Muscle of leg (tissue), 3 donors: ENCODE measurements at regions not wholly inside any gene's neighbourhood (a gene's known extent, or its start where the extent isn't known, plus 50 kb on each side); places are given as distances from the start of the nearest gene placed in this dataset.
"Not testable (repeated sequence)": the region's sequence is repeated elsewhere in the genome, so short reads cannot be mapped to it uniquely, and the experiment has no call there.

ENCODE experiments used
- DNase-seq: peaks from one replicate; pipeline ENCODE4 v3.0.0; 2013
- H3K27ac ChIP-seq: one replicate; pipeline ENCODE4 v1.5.1; 2013; ENCODE audit warnings: mild to moderate bottlenecking, low read length, control low read depth
- H3K27me3 ChIP-seq: one replicate; pipeline ENCODE4 v1.6.1; 2013; ENCODE audit warnings: low read length; ENCODE audit not compliant: control insufficient read depth, insufficient read depth
- H3K36me3 ChIP-seq: one replicate; pipeline ENCODE4 v1.6.1; 2013; ENCODE audit warnings: low read length; ENCODE audit not compliant: control insufficient read depth, insufficient read depth
- H3K4me1 ChIP-seq: one replicate; pipeline ENCODE4 v1.6.1; 2013; ENCODE audit warnings: low read length; ENCODE audit not compliant: control insufficient read depth, insufficient read depth
- H3K4me3 ChIP-seq: one replicate; pipeline ENCODE4 v1.5.1; 2013; ENCODE audit warnings: low read length, control low read depth
- H3K9me3 ChIP-seq: replicated peaks from 2 replicates; pipeline ENCODE4 v1.6.1; 2013; ENCODE audit warnings: low read depth, low read length; ENCODE audit not compliant: control insufficient read depth
- WGBS: methylation state at CpG from one replicate; pipeline ENCODE4 v1.1.5; 2013; ENCODE audit warnings: missing lambda C conversion rate; ENCODE audit not compliant: insufficient coverage; 5-methylcytosine and 5-hydroxymethylcytosine counted together

DNA sequence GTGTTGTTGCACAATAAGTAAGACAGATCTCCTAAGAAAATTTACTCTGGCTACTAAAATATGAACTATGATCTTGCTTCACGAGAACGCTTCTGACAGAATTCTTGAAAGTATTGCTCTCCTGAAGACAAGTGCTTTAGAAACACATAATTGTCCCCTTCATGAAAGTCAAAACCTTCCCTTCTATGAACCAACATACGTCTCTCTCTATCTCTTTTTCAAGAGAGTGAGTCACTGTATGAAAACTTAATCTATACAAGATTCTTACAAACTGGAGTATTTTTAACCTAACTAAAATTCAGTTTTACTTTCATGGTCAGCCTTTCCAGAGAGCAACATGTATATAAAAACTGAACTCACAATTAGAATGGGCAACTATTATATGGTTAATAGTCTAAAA lies 688.0 kb upstream of the CTNND2 start:
- no peaks in the 10 kb centered on the region for H3K9me3 ChIP-seq
- no peak overlapping the region for H3K4me3 ChIP-seq
- no peaks in the 10 kb centered on the region for H3K4me1 ChIP-seq
- no peak overlapping the region for H3K27ac ChIP-seq
- WGBS, result no CpG with 5 or more reads among the region's 3 CpGs
- no peak for DNase-seq
- H3K36me3 ChIP-seq, result no peaks in the 10 kb centered on the region
- no peaks in the 10 kb centered on the region for H3K27me3 ChIP-seq

DNA sequence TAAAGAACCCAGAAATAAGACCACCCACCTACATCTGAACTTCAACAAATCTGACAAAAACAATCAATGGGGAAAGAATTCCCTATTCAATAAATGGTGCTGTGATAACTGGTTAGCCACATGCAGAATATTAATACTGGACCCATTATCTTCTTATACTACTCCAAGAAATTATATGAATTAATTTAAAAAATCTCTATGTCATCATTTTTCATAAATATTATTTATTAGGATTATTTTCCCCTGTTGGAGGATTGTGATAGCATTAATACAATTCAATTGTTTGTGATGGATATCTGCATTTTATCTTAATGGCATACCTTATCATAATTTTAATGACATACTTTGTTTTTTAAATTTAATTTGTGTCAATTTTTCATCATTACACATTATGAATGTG lies 682.2 kb upstream of the CTNND2 start:
- H3K4me3 ChIP-seq, result no peak overlapping the region
- no peak overlapping the region for H3K27ac ChIP-seq
- H3K36me3 ChIP-seq, result no peaks in the 10 kb centered on the region
- DNase-seq, result no peak
- no peaks in the 10 kb centered on the region for H3K4me1 ChIP-seq
- peaks cover 8% of the 10 kb centered on the region for H3K9me3 ChIP-seq
- H3K27me3 ChIP-seq, result no peaks in the 10 kb centered on the region

DNA sequence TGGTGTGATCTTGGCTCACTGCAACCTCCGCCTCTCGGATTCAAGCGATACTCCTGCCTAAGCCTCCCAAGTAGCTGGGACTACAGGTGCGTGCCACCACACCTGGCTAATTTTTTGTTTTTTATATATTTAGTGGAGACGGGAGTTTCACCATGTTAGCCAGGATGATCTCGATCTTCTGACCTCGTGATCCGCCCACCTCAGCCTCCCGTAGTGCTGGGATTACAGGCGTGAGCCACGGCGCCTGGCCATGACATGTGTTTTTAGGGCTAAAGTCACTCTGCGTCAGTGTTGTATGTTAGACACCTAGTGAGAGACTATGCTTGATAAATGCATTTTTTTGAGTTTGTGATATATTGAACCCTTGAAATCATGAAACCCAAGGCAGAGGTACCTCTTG lies 674.6 kb upstream of the CTNND2 start:
- DNase-seq, H3K4me1 ChIP-seq, H3K36me3 ChIP-seq, H3K27ac ChIP-seq, H3K4me3 ChIP-seq, H3K9me3 ChIP-seq, H3K27me3 ChIP-seq: not testable (repeated sequence)
- 93% methylated on average over 10 of the region's 13 CpGs for WGBS

DNA sequence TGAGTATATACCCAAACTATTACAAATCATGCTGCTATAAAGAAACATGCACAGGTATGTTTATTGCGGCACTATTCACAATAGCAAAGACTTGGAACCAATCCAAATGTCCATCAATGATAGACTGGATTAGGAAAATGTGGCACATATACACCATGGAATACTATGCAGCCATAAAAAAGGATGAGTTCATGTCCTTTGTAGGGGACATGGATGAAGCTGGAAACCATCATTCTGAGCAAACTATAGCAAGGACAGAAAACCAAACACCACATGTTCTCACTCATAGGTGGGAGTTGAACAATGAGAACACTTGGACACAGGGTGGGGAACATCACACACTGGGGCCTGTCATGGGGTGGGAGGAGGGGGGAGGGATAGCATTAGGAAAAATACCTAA lies 672.7 kb upstream of the CTNND2 start:
- H3K4me1 ChIP-seq, H3K4me3 ChIP-seq, H3K36me3 ChIP-seq, H3K27me3 ChIP-seq, H3K27ac ChIP-seq, H3K9me3 ChIP-seq, DNase-seq: not testable (repeated sequence)
- WGBS, result no CpG with 5 or more reads among the region's 1 CpG

DNA sequence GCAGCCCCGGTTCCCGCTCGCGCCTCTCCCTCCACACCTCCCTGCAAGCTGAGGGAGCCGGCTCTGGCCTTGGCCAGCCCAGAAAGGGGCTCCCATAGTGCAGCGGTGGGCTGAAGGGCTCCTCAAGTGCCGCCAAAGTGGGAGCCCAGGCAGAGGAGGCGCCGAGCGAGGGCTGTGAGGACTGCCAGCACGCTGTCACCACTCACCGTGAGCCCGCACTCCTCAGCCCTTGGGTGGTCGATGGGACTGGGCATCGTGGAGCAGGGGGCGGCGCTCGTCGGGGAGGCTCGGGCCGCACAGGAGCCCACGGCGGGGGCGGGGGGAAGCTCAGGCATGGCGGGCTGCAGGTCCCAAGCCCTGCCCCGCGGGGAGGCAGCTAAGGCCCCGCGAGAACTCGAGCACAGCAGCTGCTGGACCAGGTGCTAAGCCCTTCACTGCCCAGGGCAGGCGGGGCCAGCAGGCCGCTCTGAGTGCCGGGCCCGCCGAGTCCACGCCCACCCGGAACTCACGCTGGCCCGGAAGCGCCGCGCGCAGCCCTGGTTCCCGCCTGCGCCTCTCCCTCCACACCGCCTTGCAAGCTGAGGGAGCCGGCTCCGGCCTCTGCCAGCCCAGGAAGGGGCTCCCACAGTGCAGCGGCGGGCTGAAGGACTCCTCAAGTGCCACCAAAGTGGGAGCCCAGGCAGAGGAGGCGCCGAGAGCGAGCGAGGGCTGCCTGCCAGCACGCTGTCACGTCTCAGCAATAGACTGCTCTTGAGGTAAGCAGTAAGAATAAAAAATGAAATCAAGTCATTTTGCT lies 670.2 kb upstream of the CTNND2 start:
- H3K27me3 ChIP-seq, H3K36me3 ChIP-seq, H3K4me3 ChIP-seq, DNase-seq, H3K4me1 ChIP-seq, H3K27ac ChIP-seq, H3K9me3 ChIP-seq: not testable (repeated sequence)
- WGBS, result 94% methylated on average over 38 of the region's 56 CpGs

DNA sequence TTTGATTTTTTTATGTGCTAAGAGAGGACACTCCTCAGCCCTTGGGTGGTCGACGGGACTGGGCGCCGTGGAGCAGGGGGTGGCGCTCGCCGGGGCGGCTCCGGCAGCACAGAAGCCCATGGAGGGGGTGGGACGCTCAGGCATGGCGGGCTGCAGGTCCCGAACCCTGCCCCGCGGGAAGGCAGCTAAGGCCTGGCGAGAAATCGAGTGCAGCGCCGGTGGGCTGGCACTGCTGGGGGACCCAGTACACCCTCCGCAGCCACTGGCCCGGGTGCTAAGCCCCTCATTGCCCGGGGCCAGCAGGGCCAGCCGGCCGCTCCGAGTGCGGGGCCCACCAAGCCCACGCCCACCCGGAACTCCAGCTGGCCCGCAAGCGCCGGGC lies 669.7 kb upstream of the CTNND2 start:
- not testable (repeated sequence) for H3K4me3 ChIP-seq, H3K9me3 ChIP-seq, H3K27ac ChIP-seq, H3K36me3 ChIP-seq, H3K4me1 ChIP-seq, H3K27me3 ChIP-seq, DNase-seq
- WGBS, result 96% methylated on average over 14 of the region's 30 CpGs

DNA sequence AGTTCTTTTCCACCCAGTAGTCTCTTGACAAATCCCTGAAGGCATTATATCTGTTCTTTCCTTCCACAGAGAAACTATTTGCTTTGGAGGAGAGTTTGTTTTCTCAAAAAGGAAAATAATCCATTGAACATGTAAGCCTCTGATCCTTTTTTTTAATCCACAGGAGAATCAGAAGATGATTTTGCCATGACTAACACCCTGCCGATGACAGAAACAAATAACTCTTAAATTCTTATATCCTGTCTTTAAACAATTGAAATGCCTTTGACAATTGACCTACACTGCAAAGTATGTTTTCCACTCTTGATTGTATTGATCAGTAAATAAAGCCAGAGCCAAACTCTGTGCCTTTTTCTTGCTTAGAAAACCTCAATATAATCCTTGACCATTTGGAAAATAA lies 666.4 kb upstream of the CTNND2 start:
- whole genome bisulfite sequencing, result no CpG with 5 or more reads among the region's 1 CpG
- Histone ChIP-seq H3K4me3 (no peak overlapping the region), H3K27ac (no peak overlapping the region), H3K36me3 (no peaks in the 10 kb centered on the region), H3K27me3 (no peaks in the 10 kb centered on the region), H3K4me1 (no peaks in the 10 kb centered on the region), H3K9me3 (peaks cover 5% of the 10 kb centered on the region)
- DNase-seq, result no peak

DNA sequence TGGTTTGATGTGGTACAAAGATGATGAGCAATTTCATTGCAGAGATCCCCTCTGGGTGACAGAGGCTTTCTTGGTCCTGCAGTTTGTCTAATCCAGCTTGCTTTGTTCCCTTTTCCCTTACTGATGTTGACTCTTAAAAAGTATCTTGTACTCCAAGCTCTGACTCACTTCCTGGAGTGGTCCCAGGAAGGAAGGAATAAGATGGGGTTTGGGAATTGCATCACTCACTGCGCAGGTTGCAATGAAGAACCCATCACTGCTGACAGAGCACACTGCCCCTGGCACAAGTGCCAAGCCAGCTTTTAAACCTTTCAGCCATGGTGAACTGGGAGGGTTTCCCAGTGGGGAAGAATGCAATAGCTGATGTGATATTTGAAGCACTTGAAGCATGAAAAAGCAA lies 662.2 kb upstream of the CTNND2 start:
- no peak overlapping the region for H3K4me3 ChIP-seq
- H3K4me1 ChIP-seq, result no peaks in the 10 kb centered on the region
- no CpG with 5 or more reads among the region's 1 CpG for WGBS
- H3K27ac ChIP-seq, result no peak overlapping the region
- H3K9me3 ChIP-seq, result peaks cover 2% of the 10 kb centered on the region
- H3K36me3 ChIP-seq, result no peaks in the 10 kb centered on the region
- peak; percentile 8 for DNase-seq
- no peaks in the 10 kb centered on the region for H3K27me3 ChIP-seq

DNA sequence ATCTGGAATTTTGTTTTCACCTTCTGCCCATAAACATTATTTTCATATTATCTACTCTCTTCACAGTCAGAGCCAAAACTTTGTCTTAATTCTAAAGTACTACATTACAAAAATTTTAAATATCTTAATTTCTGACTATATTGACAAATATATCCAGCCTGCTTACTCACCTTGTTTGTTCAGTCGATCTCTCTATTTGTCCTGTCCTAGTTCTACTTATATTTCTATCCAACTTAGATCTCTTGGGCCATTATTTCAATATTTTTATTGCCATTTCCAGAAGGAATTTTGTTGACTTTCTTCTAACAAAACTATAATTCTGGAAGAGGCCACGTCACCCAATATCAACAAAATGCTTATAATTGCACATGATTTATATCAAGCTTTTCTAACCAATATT lies 652.8 kb upstream of the CTNND2 start:
- no CpG with 5 or more reads among the region's 2 CpGs for WGBS
- Histone ChIP-seq H3K27me3 (no peaks in the 10 kb centered on the region), H3K9me3 (no peaks in the 10 kb centered on the region), H3K27ac (no peak overlapping the region), H3K4me1 (no peaks in the 10 kb centered on the region), H3K36me3 (no peaks in the 10 kb centered on the region), H3K4me3 (no peak overlapping the region)
- no peak for DNase-seq

DNA sequence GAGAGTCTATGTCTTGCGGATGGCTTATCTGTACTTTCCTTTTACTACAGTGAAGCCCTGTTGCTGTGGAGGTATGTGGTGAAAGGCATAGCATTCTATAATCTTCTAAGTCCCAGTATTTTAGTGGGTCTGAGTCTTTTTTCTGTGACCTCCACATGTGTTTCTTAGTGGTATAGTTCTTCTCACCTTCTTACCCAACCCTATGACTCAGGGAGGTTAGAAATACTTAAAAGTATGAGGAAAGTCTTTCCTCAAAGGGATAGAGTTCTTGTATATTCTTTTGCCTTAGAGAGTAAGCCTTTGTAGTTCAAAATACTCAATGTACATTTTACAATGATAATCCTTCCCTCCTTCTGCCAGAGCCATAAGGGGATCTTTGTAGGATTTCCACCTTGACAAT lies 621.9 kb upstream of the CTNND2 start:
- no peaks in the 10 kb centered on the region for H3K36me3 ChIP-seq
- no CpG with 5 or more reads among the region's 1 CpG for WGBS

DNA sequence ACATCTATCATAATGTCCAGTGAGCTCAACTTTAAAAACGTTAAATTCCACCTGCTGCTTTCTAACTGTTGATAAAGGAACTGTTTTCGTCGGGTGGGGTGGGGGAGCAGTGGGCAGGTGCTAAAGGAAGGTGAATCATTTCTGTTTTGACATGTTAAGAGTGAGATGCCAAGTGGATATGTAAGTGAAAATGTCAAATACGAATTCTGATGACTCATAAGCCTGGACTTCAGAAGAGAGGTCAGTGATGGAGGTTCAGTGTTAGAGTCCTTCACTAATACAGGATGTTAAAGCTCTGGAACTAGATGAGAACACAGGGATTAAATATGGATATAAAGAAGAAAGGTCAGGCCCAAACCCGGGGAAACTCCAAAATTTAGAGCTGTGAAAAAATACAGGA lies 617.9 kb upstream of the CTNND2 start:
- H3K36me3 ChIP-seq, result no peaks in the 10 kb centered on the region
- no peak overlapping the region for H3K27ac ChIP-seq
- no peaks in the 10 kb centered on the region for H3K4me1 ChIP-seq
- H3K27me3 ChIP-seq, result no peaks in the 10 kb centered on the region
- no peak overlapping the region for H3K4me3 ChIP-seq
- WGBS, result 84% methylated on average over 3 of the region's 5 CpGs
- DNase-seq, result no peak
- peaks cover 5% of the 10 kb centered on the region for H3K9me3 ChIP-seq

More for the DNA sequence above, 621.9 kb upstream of the CTNND2 start:
- Histone ChIP-seq H3K9me3 (peaks cover 6% of the 10 kb centered on the region), H3K4me1 (no peaks in the 10 kb centered on the region), H3K4me3 (no peak overlapping the region), H3K27me3 (no peaks in the 10 kb centered on the region), H3K27ac (no peak overlapping the region)
- no peak for DNase-seq
